ENCODE measurements at regions not wholly inside any gene's neighbourhood (a gene's known extent, or its start where the extent isn't known, plus 50 kb on each side); places are given as distances from the start of the nearest gene placed in this dataset.
"Not testable (repeated sequence)": the region's sequence is repeated elsewhere in the genome, so short reads cannot be mapped to it uniquely, and the experiment has no call there.

DNA sequence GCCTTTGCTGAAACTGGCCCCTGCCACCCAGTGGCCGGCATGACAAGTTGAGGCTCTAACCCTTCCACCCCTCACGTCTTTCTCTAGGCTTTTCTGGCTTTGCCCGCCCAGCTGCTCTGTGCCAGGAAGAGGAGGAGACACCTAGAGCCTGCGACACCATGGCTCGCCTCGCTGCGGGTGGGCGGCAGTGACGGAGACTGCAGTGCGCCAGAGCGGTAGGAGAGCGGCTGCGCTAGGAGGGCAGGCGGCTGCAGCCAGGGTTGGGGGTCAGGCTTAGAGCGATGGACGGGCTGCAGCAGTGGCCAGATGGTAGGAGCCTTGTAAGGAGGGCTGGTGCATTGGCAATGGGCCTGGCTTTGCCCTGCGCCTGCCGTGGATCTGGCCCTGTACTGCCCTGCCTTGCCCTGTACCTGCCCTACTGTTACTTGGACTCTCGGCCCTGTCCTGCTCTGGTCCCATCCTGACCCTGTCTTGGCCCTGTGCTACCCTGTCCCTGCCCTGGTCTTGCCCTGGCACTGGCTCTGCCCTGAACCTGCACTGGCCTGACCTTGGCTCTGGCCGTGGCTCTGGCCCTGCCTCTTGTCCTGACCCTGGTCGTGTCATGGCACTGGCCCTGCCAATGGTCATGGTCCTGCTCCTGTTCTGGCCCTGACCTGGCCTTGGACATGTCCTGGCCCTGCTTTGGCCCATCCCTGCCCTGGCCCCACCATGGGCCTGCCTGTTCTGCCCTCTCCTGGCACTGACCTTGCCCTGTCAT lies 330.7 kb upstream of the PLGLB1 start:
- not testable (repeated sequence) for DNase-seq (ENCODE audit: low read depth)

DNA sequence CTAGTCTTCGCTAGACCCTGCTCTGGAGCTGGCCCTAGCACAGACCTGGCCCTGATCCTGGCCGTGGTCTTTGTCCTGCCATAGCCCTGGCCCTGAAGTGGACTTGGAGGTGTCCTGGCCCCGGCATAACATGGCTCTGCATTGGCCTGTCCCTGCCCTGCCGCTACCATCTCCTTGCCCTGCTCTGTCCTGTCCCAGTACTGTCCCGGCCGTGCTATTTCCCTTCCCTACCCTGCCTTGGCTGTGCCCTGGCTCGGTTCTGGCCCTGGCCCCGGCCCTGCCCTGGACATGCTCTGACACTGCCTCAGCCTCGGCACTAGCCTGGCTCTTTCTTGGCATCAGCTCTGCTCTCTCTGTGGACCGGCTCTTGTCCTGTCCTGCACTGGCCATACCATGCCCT lies 331.8 kb upstream of the PLGLB1 start:
- not testable (repeated sequence) for DNase-seq (ENCODE audit: low read depth)

DNA sequence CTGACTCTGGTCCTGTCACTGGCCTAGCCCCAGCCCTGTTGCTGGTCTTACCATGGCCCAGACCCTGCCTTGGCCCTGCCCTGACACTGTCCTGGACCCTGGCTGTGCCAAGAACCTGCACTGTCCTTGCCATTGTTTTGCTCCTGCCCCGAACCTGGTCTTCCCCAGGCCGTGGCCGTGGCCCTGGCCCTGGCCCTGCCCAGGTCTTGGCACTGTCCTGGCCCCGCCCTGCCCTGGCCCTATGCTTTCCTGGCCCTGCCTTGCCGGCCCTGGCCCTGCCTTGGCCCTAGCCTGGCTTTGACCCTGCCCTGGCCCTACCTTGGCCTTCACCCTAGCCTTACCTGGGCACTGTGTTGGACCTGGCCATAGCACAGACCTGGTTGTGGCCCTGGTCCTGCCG lies 332.5 kb upstream of the PLGLB1 start:
- DNase-seq (ENCODE audit: low read depth): not testable (repeated sequence)

DNA sequence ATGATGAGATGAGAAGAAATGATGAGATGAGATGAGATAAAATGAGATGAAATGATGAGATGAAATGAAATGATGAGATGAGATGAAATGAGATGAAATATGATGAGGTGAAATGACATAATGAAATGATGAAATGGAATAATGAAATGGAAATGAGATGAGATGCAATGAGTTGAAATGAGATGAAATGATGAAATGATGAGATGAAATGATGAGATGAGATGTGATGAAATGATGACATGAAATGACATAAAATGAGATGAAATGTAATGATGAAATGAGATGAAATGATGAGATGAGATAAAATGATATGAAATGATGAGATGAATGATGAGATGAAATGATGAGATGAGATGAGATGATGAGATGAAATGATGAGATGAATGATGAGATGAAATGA lies 338.6 kb upstream of the PLGLB1 start:
- not testable (repeated sequence) for DNase-seq (ENCODE audit: low read depth)

DNA sequence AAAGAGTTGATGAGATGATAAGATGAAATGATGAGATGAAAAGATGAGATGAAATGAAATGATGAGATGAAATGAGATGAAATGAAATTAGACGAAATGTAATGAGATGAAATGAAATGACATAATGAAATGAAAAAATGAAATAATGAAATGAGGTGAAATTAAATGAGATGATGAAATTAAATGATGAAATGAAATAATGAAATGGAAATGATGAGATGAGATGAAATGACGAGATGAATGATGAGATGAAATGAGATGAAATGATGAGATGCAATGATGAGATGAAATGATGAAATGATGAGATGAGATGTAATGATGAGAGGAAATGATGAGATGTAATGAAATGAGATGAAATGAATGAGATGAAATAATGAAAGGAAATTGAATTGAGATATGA lies 339.3 kb upstream of the PLGLB1 start:
- DNase-seq (ENCODE audit: low read depth): not testable (repeated sequence)

DNA sequence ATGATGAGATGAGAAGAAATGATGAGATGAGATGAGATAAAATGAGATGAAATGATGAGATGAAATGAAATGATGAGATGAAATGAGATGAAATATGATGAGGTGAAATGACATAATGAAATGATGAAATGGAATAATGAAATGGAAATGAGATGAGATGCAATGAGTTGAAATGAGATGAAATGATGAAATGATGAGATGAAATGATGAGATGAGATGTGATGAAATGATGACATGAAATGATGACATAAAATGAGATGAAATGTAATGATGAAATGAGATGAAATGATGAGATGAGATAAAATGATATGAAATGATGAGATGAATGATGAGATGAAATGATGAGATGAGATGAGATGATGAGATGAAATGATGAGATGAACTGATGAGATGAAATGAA lies 340.2 kb upstream of the PLGLB1 start:
- not testable (repeated sequence) for DNase-seq (ENCODE audit: low read depth)

DNA sequence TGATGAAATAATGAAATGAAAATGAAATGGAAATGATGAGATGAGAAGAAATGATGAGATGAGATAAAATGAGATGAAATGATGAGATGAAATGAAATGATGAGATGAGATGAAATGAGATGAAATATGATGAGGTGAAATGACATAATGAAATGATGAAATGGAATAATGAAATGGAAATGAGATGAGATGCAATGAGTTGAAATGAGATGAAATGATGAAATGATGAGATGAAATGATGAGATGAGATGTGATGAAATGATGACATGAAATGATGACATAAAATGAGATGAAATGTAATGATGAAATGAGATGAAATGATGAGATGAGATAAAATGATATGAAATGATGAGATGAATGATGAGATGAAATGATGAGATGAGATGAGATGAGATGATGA lies 342.7 kb upstream of the PLGLB1 start:
- DNase-seq (ENCODE audit: low read depth): not testable (repeated sequence)

DNA sequence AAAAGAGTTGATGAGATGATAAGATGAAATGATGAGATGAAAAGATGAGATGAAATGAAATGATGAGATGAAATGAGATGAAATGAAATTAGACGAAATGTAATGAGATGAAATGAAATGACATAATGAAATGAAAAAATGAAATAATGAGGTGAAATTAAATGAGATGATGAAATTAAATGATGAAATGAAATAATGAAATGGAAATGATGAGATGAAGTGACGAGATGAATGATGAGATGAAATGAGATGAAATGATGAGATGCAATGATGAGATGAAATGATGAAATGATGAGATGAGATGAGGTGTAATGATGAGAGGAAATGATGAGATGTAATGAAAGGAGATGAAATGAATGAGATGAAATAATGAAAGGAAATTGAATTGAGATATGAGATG lies 343.4 kb upstream of the PLGLB1 start:
- DNase-seq (ENCODE audit: low read depth): not testable (repeated sequence)

DNA sequence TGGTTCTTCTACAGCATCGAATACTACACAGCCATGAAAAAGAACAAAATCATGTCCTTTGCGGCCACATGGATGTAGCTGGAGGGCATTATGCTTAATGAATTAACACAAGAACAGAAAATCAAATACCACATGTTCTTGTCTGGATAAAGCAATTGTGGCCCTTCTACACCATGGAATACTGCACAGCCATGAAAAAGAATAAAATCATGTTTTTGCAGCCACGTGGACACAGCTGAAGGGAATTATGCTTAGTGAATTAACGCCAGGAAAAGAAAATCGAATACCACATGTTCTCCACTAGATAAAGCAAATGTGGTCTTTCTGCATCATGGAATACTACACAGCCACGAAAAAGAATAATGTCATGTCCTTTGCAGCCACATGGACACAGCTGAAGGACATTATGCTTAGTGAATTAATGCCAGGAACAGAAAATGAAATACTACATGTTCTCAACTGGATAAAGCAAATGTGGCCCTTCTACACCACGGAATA lies 361.8 kb upstream of the PLGLB2 start:
- not testable (repeated sequence) for DNase-seq (ENCODE audit: low read depth)

DNA sequence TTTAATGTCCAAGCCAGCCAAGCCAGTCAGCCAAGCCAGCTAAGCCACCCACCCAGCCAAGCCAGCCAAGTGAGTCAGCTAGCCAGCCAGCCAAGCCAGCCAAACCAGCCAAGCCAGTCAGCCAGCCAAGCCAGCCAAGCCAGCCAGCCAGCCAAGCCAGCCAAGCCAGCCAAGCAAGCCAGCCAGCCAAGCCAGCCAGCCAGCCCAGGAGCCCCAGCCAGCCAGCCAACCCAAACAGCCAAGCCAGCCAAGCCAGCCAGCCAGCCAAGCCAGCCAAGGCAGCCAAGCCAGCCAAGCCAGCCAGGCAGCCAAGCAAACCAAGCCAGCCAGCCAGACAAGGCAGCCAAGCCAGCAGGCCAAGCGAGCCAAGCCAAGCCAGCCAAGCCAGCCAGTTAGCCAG lies 352.1 kb upstream of the PLGLB2 start:
- DNase-seq (ENCODE audit: low read depth): not testable (repeated sequence)

DNA sequence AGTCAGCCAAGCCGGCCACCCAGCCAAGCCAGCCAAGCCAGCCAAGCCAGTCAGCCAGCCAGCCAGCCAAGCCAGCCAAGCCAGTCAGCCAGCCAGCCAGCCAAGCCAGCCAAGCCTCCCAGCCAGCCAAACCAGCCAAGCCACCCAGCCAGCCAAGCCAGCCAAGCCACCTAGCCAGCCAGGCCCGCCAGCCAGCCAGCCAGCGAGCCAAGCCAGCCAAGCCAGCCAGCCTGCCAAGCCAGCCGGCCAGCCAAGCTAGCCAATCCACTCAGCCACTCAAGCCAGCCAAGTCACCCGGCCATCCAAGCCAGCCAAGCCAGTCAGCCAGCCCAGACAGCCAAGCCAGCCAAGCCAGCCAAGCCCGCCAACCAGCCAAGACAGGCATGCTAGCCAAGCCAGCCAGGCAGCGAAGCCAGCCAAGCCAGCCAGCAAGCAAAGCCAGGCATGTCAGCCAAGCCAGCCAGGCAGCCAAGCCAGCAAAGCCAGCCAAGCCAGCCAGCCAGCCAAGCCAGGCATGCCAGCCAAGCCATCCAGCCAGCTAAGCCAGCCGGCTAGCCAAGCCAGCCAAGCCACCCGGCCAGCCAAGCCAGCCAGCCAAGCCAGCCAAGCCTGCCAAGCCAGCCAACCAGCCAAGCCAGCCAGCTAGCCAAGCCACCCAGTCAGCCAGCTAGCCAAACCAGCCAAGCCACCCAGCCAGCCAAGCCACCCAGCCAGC lies 351.2 kb upstream of the PLGLB2 start:
- not testable (repeated sequence) for DNase-seq (ENCODE audit: low read depth)

DNA sequence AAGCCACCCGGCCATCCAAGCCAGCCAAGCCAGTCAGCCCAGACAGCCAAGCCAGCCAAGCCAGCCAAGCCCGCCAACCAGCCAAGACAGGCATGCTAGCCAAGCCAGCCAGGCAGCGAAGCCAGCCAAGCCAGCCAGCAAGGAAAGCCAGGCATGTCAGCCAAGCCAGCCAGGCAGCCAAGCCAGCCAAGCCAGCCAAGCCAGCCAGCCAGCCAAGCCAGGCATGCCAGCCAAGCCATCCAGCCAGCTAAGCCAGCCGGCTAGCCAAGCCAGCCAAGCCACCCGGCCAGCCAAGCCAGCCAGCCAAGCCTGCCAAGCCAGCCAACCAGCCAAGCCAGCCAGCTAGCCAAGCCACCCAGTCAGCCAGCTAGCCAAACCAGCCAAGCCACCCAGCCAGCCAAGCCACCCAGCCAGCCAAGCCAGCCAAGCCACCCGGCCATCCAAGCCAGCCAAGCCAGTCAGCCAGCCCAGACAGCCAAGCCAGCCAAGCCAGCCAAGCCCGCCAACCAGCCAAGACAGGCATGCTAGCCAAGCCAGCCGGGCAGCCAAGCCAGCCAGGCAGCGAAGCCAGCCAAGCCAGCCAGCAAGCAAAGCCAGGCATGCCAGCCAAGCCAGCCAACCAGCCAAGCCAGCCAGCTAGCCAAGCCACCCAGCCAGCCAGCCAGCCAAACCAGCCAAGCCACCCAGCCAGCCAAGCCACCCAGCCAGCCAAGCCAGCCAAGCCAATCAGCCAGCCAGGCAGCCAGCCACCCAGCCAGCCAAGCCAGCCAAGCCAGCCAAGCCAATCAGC lies 350.4 kb upstream of the PLGLB2 start:
- DNase-seq (ENCODE audit: low read depth): not testable (repeated sequence)

DNA sequence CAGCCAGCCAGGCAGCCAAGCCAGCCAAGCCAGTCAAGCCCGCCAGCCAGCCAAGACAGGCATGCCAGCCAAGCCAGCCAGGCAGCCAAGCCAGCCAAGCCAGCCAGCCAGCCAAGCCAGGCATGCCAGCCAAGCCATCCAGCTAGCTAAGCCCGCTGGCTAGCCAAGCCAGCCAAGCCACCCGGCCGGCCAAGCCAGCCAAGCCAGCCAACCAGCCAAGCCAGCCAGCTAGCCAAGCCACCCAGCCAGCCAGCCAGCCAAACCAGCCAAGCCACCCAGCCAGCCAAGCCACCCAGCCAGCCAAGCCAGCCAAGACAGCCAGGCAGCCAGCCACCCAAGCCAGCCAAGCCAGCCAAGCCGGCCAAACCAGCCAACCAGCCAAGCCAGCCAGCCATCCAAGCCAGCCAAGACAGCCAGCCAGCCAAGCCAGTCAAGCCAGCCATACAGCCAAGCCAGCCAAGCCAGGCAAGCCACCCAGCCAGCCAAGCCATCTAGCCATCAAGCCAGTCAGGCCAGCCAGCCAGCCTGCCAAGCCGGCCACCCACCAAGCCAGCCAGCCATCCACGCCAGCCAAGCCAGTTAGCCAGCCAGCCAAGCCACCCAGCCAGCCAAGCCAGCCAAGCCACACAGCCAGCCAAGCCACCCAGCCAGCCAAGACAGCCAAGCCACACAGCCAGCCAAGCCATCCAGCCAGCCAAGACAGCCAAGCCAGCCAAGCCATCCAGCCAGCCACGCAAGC lies 349.2 kb upstream of the PLGLB2 start:
- DNase-seq (ENCODE audit: low read depth): not testable (repeated sequence)

DNA sequence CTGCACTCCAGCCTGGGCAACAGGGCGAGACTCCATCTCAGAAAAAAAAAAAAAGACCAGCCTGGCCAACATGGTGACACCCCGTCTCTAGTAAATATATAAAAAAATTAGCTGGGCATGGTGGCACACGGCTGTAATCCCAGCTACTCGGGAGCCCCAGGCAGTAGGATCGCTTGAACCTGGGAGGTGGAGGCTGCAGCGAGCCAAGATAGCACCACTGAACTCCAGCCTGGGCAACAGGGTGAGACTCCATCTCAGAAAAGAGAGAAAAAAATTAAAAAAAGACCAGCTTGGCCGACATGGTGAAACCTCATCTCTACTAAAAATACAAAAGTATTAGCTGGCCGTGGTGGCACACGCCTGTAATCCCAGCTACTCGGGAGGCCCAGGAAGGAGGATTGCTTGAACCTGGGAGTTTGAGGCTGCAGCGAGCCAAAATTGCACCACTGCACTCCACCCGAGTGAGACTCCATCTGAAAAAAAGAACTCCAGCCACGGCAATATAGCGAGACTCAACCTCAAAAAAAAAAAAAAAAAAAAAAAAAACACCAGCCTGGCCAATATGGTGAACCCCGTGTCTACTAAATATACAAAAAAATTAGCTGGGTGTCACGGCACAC lies 346.1 kb upstream of the PLGLB2 start:
- DNase-seq (ENCODE audit: low read depth): no peak

DNA sequence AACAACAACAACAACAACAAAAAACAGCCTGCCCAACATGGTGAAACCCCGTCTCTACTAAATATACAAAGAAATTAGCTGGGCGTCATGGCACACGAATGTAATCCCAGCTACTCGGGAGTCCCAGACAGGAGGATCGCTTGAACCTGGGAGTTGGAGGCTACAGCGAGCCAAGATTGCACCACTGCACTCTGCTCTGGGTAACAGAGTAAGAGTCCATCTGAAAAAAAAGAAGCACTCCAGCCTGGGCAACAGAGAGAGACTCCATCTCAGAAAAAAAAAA lies 344.1 kb upstream of the PLGLB2 start:
- DNase-seq (ENCODE audit: low read depth): no peak

DNA sequence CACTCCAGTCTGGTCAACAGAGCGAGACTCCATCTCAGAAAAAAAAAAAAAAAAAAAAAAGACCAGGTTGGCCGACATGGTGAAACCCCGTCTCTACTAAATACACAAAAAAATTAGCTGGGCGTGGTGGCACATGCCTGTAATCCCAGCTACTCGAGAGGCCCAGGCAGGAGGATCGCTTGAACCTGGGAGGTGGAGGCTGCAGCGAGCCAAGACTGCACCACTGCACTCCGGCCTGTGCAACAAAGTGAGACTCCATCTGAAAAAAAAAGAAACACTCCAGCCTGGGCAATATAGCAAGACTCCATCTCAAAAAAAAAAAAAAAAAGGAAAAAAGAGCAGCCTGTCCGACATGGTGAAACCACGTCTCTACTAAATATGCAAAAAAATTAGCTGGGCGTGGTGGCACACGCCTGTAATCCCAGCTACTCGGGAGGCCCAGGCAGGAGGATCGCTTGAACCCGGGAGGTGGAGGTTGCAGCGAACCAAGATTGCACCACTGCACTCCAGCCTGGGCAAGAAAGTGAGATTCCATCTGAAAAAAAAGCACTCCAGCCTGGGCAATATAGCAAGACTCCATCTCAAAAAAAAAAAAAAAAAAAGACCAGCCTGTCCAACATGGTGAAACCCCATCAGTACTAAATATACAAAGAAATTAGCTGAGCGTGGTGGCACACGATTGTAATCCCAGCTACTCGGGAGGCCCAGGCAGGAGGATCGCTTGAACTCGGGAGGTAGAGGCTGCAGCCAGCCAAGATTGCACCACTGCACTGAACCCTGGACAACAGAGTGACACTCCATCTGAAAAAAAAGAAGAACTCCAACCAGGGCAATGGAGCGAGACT lies 343.3 kb upstream of the PLGLB2 start:
- not testable (repeated sequence) for DNase-seq (ENCODE audit: low read depth)

DNA sequence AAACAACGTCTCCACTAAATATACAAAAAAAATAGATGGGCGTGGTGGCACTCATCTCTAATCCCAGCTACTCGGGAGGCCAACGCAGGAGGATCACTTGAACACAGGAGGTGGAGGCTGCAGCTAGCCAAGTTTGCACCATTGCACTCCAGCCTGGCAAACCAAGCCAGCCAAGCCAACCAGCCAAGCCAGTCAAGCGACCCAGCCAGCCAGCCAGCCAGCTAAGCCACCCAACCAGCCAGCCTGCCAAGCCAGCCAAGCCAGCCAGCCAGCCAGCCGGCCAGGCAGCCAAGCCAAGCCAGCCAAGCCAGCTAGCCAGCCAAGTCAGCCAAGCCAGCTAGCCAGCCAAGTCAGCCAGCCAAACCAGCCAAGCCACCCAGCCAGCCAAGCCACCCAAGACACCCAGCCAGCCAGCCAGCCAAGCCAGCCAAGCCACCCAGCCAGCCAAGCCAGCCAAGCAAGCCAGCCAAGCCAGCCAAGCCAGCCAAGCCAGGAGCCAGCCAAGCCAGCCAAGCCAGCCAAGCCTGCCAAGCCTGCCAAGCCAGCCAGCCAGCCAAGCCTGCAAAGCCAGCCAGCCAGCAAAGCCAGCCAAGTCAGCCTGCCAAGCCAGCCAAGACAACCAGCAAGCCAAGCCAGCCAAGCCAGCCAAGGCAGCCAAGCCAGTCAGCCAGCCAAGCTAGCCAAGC lies 342.2 kb upstream of the PLGLB2 start:
- DNase-seq (ENCODE audit: low read depth): not testable (repeated sequence)

DNA sequence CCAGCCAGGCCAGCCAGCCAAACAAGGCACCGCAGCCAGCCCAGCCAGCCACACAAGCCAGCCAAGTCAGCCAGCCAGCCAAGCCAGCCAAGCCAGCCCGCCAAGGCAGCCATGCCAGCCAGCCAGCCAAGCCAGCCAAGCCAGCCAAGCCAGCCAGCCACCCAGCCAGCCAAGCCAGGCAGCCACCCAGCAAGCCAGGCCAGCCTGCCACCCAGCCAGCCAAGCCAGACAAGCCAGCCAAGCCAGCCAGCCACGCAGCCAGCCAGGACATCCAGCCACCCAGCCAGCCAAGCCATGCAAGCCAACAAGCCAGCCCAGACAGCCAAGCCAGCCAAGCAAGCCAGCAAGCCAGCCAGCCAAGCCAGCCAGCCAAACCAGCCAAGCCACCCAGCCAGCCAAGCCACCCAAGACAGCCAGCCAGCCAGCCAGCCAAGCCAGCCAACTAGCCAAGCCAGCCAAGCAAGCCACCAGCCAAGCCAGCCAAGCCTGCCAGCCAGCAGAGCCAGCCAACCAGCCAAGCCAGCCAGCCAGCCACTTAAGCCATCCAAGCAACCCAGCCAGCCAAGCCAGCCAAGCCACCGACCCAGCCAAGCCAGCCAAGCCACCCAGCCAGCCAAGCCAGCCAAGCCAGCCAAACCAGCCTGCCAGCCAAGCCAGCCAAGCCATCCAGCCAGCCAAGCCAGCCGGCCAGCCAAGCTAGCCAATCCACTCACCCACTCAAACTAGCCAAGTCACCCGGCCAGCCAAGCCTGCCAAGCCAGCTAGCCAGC lies 341.3 kb upstream of the PLGLB2 start:
- not testable (repeated sequence) for DNase-seq (ENCODE audit: low read depth)

DNA sequence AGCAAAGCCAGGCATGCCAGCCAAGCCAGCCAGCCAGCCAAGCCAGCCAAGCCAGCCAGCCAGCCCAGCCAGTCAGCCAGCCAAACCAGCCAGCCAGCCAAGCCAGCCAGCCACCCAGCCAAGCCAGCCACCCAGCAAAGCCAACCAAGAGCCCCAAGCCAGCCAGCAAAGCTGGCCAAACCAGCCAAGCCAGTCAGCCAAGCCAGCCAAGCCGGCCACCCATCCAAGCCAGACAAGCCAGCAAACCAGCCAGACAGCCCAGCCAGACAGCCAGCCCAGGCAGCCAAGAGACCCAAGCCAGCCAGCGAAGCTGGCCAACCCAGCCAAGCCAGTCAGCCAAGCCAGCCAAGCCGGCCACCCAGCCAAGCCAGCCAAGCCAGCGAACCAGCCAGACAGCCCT lies 338.3 kb upstream of the PLGLB2 start:
- not testable (repeated sequence) for DNase-seq (ENCODE audit: low read depth)
